Smooth muscle cell (in vitro differentiated cells): ENCODE measurements at regions not wholly inside any gene's neighbourhood (a gene's known extent, or its start where the extent isn't known, plus 50 kb on each side); places are given as distances from the start of the nearest gene placed in this dataset.

ENCODE experiments used
- DNase-seq: peaks from one replicate; lab custom pipeline; 2025; ENCODE audit not compliant: unreplicated experiment; lab: John Stamatoyannopoulos, UW
- H2AFZ ChIP-seq: fragments of 200-600 bp; sonication (generic); 2 replicates; pipeline ENCODE4 v1.6.0; 2016; ENCODE audit warnings: antibody characterized with exemption, low read depth, mild to moderate bottlenecking
- H3F3A ChIP-seq: fragments of 200-600 bp; sonication (generic); 2 replicates; pipeline ENCODE4 v1.6.0; 2017; ENCODE audit warnings: antibody characterized with exemption, low read depth
- H3K27ac ChIP-seq: fragments of 200-600 bp; sonication (generic); 2 replicates; pipeline ENCODE4 v1.5.1; 2016; ENCODE audit warnings: low read depth, mild to moderate bottlenecking
- H3K27me3 ChIP-seq: fragments of 200-600 bp; sonication (generic); 2 replicates; pipeline ENCODE4 v1.6.1; 2016; ENCODE audit warnings: low read depth, mild to moderate bottlenecking
- H3K36me3 ChIP-seq: fragments of 200-600 bp; sonication (generic); 2 replicates; pipeline ENCODE4 v1.5.1; 2016; ENCODE audit warnings: low read depth
- H3K4me1 ChIP-seq: fragments of 200-600 bp; sonication (generic); 2 replicates; pipeline ENCODE4 v1.5.1; 2016; ENCODE audit warnings: low read depth
- H3K4me2 ChIP-seq: fragments of 200-600 bp; sonication (generic); 2 replicates; pipeline ENCODE4 v1.6.0; 2016; ENCODE audit warnings: mild to moderate bottlenecking
- H3K4me3 ChIP-seq: fragments of 200-600 bp; sonication (generic); 2 replicates; pipeline ENCODE4 v1.5.1; 2016; ENCODE audit warnings: mild to moderate bottlenecking
- H3K79me2 ChIP-seq: fragments of 200-600 bp; sonication (generic); 2 replicates; pipeline ENCODE4 v1.6.0; 2016; ENCODE audit warnings: low read depth, mild to moderate bottlenecking
- H3K9ac ChIP-seq: fragments of 200-600 bp; sonication (generic); 2 replicates; pipeline ENCODE4 v1.6.0; 2016; ENCODE audit warnings: low read depth
- H3K9me3 ChIP-seq: fragments of 200-600 bp; sonication (generic); replicated peaks from 2 replicates; pipeline ENCODE4 v1.5.1; 2016; ENCODE audit warnings: low read depth
- H4K20me1 ChIP-seq: fragments of 200-600 bp; sonication (generic); 2 replicates; pipeline ENCODE4 v1.6.0; 2016; ENCODE audit warnings: low read depth
- WGBS: methylation state at CpG from one replicate; pipeline ENCODE4 v1.1.7; 2016; ENCODE audit warnings: low lambda C conversion rate; 5-methylcytosine and 5-hydroxymethylcytosine counted together
- TF ChIP-seq, protein P1 (sequence below): fragments of 200-600 bp; sonication (generic); IDR thresholded peaks from 2 replicates; pipeline ENCODE4 v1.5.1; 2017; ENCODE audit warnings: borderline replicate concordance, mild to moderate bottlenecking, antibody characterized with exemption; ENCODE audit not compliant: insufficient read depth, poor library complexity, severe bottlenecking

DNA sequence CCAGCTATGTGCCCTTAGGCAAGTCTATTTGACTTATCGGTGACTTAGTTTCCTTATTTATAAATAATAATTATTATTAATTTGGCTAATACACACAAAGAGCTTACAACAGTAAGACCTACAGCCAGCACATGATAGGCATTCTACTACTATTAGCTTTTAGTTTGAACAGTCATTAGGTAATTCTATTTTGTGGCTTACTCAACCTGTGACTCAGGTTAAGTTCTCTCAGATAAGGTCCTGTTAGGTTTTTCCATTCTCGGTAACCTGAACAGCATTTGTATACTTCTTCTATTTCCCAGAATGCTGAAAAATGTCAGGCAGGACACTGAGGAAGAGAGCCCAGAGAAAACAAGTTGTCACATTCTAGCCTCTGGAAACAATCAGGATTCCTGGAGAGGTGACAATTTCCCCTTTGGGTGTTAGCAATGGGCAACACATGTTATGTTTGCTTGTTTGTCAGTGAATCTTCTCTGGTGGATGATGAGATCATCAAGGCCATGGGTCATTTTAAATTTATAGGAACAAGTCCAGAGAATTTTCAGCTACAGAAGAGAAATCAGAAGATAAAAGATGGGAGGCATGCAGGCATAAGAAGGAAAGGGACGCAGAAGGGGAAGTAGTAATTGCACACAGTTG is 2144.7 kb downstream of the PCDH7 start:
- TF ChIP-seq, protein P1, sequence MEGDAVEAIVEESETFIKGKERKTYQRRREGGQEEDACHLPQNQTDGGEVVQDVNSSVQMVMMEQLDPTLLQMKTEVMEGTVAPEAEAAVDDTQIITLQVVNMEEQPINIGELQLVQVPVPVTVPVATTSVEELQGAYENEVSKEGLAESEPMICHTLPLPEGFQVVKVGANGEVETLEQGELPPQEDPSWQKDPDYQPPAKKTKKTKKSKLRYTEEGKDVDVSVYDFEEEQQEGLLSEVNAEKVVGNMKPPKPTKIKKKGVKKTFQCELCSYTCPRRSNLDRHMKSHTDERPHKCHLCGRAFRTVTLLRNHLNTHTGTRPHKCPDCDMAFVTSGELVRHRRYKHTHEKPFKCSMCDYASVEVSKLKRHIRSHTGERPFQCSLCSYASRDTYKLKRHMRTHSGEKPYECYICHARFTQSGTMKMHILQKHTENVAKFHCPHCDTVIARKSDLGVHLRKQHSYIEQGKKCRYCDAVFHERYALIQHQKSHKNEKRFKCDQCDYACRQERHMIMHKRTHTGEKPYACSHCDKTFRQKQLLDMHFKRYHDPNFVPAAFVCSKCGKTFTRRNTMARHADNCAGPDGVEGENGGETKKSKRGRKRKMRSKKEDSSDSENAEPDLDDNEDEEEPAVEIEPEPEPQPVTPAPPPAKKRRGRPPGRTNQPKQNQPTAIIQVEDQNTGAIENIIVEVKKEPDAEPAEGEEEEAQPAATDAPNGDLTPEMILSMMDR, result no peak
- no peaks in the 10 kb centered on the region for H3K36me3 ChIP-seq
- H3K4me3 ChIP-seq, result no peak overlapping the region
- H2AFZ ChIP-seq, result no peak overlapping the region
- WGBS, result 70% methylated on average over 3 of the region's 3 CpGs
- H3K27me3 ChIP-seq, result no peaks in the 10 kb centered on the region
- H3K79me2 ChIP-seq, result no peaks in the 10 kb centered on the region
- H3K9me3 ChIP-seq, result no peaks in the 10 kb centered on the region
- DNase-seq, result no peak
- H3K9ac ChIP-seq, result no peak overlapping the region
- no peak overlapping the region for H3K4me2 ChIP-seq
- H3F3A ChIP-seq, result no peaks in the 10 kb centered on the region
- no peaks in the 10 kb centered on the region for H4K20me1 ChIP-seq
- no peaks in the 10 kb centered on the region for H3K4me1 ChIP-seq
- no peak overlapping the region for H3K27ac ChIP-seq

DNA sequence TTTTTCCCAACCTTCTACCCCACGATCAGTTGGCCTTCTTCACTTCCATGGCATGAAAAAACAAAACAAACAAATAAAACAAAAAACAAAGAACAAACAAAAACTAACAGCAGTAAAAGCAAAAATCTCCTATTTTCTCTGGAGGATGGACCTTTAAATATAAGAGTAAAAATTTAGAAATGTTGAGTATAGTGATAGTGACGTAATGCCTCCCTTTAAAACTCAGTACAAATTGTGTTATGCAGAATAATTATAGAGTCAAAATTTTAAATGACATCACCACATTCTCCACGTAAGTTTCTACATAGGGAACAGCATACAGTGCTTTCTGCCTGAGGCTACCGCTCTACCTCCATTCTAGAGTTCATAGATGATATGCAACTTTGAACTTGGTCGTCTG is 2156.4 kb downstream of the PCDH7 start:
- no peaks in the 10 kb centered on the region for H3K9me3 ChIP-seq
- no peak overlapping the region for H3K4me3 ChIP-seq
- 89% methylated on average over 5 of the region's 5 CpGs for WGBS
- DNase-seq, result no peak
- H3K27ac ChIP-seq, result no peak overlapping the region
- H3K27me3 ChIP-seq, result no peaks in the 10 kb centered on the region
- H3K9ac ChIP-seq, result no peak overlapping the region
- no peaks in the 10 kb centered on the region for H4K20me1 ChIP-seq
- H3K4me2 ChIP-seq, result no peak overlapping the region
- H3K4me1 ChIP-seq, result no peaks in the 10 kb centered on the region
- H3F3A ChIP-seq, result no peaks in the 10 kb centered on the region
- no peaks in the 10 kb centered on the region for H3K36me3 ChIP-seq
- no peak overlapping the region for H2AFZ ChIP-seq
- no peaks in the 10 kb centered on the region for H3K79me2 ChIP-seq
- TF ChIP-seq, protein P1, result no peak

DNA sequence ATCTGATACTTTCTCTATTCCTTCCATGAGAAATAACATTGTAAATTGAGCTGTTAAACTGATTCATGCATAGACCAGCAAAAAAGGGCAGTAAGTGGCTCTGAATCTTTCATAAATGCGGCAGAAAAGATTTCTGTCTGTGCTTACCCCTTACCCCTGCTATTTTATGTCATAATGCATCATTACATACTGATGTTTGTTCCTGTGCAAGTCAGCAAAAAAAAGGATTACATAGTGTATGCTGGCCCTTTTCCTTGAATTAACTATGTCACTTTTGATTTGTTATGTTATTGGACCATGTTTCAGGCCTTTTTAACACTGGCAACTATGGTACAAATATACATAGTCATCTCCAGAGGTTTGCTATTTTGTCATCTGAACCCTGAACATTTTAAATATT is 2159.7 kb downstream of the PCDH7 start:
- Histone ChIP-seq H3K9me3 (no peaks in the 10 kb centered on the region), H3K27ac (no peak overlapping the region), H3F3A (no peaks in the 10 kb centered on the region), H3K4me3 (no peak overlapping the region), H3K36me3 (no peaks in the 10 kb centered on the region), H3K4me1 (no peaks in the 10 kb centered on the region), H2AFZ (no peak overlapping the region), H3K79me2 (no peaks in the 10 kb centered on the region), H3K9ac (no peak overlapping the region), H4K20me1 (no peaks in the 10 kb centered on the region), H3K27me3 (no peaks in the 10 kb centered on the region), H3K4me2 (no peak overlapping the region)
- DNase-seq, result no peak
- TF ChIP-seq, protein P1, result no peak
- WGBS, result 97% methylated on average over 1 of the region's 1 CpG

DNA sequence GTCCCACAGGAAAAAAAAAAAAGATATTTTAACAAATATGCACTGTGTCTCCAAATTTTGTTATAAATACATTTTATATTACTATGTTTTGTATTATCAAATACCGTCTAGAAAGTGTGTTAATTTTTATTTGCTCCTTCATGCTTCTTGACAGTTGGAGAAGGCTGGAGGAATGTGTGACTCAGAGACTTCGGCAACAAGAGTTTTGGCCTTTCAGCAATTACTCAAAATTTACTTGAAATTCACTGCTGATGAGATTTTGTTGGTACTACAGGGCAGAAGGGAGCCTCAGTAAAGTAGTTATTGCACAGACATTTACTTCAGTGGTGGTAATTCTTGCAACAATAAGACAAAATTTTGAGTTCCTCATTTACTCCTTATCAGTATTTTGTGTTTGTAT is 2164.0 kb downstream of the PCDH7 start:
- Histone ChIP-seq H3K4me1 (no peaks in the 10 kb centered on the region), H3K79me2 (no peaks in the 10 kb centered on the region), H3K9ac (no peak overlapping the region), H3K27ac (no peak overlapping the region), H3K4me3 (no peak overlapping the region), H3F3A (no peaks in the 10 kb centered on the region), H3K9me3 (no peaks in the 10 kb centered on the region), H2AFZ (no peak overlapping the region), H4K20me1 (no peaks in the 10 kb centered on the region), H3K36me3 (no peaks in the 10 kb centered on the region), H3K4me2 (peak overlapping the region; percentile 3), H3K27me3 (no peaks in the 10 kb centered on the region)
- no peak for DNase-seq
- WGBS, result 35% methylated on average over 2 of the region's 2 CpGs
- TF ChIP-seq, protein P1, result no peak
